GM21367 (cell line): ENCODE measurements at regions not wholly inside any gene's neighbourhood (a gene's known extent, or its start where the extent isn't known, plus 50 kb on each side); places are given as distances from the start of the nearest gene placed in this dataset.
"Not testable (repeated sequence)": the region's sequence is repeated elsewhere in the genome, so short reads cannot be mapped to it uniquely, and the experiment has no call there.

Experiments
- ATAC-seq: cut with Tn5 transposase; IDR thresholded peaks from one replicate; pipeline ENCODE4 v1.9.1; 2021; ENCODE audit not compliant: unreplicated experiment

GRCh38 chr2:59754011-59754735 lies 799.3 kb downstream of the BCL11A start:
- ATAC-seq, result no peak

- no peak for ATAC-seq
These were observed 800.9 kb downstream of the BCL11A start for GRCh38 chr2:59752512-59752911.

DNA sequence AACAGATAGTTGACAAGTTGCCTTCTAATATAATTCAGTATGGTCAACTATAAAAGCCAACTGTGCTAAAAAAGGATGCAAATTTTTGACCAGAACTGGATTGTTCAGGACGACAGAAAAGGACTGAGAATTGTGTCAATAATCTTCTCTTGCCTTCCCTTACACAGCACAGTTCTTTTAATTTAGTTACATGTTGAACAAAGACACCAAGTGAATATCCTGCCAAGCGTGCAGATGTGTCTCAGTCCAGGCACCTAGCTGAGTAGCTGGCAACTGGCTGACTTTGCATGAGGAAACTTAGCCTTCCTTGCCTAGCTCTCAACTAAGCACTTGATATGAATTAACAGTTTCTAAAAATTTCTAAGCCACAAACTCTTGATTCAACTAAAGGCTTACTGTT lies 801.4 kb downstream of the BCL11A start:
- no peak for ATAC-seq

GRCh38 chr2:59751214-59751613 lies 802.2 kb downstream of the BCL11A start:
- ATAC-seq, result not testable (repeated sequence)

DNA sequence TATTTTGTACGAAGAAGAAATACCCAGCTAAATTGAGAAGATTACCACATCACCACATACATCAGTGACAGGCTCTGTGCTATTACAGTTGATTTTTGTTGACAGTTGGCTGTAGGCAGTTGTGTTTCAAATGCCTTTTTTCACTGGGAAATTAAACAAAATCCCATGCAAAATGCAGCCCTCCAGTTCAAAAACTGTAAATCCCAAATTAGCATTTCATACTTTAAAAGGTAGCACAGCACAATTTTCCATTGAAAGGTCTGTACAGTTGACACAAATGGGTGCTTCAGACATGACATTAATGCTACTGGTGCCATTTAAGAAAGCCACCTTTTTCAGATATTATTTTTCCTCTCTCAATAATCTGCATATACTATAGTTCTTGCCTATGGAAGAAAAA lies 807.2 kb downstream of the BCL11A start:
- no peak for ATAC-seq

GRCh38 chr2:59745085-59745484 lies 808.4 kb downstream of the BCL11A start:
- ATAC-seq, result no peak

GRCh38 chr2:59744436-59744835 lies 809.0 kb downstream of the BCL11A start:
- ATAC-seq, result no peak

DNA sequence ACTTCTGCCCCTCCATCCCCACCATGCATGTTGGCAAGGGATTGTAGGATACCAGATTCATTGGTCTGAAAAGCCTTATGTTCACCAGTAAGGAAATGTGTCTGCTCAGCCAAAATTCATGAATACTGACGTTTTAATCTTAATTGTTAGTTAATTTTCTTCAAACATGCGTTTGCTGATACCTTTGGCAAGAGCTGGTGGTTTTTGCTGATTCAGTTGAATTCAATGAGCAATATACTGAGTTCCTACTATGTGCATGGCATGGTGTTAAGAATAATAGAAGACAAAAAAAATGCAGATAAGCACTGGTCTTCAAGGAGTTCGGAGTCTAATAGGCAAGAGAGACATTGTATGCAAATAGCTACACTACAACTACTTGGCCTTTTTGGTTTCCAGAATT lies 811.6 kb downstream of the BCL11A start:
- ATAC-seq, result no peak

DNA sequence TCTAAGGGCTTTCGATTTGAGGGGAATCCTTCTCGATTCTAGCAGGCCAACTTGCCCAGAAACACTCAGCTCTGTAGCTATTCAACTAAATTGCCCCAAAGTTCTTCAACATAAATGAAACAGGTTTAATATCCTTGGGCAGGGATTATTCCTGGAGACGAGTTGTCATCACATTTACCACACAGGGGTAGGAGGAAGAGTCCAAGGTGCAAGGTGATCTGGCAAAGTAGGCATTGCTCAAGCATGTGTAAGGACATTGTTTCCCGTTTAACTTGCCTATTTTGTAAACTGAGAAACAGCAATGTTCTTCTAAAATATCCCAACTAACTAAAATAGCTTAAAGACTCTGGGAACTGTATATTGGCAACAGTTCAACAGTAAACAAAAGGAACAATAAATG lies 814.3 kb downstream of the BCL11A start:
- ATAC-seq, result no peak

DNA sequence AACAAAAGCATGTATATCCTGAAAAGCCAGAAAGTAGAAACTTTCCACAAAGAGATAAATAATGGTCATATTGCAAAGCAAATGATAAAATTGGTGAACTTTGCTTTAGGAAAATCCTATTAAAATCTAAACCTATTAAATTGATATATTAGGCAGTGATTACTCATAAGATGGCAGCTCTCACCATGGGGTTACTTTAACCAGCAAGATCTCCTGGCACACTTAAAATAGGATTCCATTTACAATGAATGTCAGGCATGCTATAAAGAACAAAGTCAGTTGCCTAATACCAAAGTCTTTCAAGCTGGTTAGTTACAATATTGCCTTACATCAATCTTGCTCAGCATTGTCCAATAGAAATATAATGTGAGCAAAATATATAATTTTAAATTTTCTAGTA lies 816.2 kb downstream of the BCL11A start:
- ATAC-seq, result no peak

- ATAC-seq, result no peak
These were observed 818.7 kb downstream of the BCL11A start for GRCh38 chr2:59734743-59735142.

- no peak for ATAC-seq
These were observed 819.5 kb downstream of the BCL11A start for GRCh38 chr2:59733970-59734369.

DNA sequence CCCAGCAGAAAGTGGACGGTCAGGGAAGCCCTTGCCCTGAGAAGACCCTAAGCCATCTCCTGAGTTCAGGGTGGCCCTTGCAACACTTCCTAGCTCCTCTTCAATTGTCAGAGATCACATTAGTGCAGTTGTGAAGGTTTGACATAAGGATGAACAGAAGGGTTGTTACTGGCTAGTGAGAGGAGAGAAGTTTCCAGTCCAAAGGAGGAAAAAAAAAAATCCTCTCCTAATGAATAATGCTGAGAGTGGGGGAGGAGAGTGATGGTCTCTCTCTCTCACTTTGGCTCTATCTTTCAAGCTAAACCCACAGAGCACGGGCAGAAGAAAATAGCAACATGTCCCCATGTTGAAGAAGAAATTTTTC lies 819.9 kb downstream of the BCL11A start:
- no peak for ATAC-seq

GRCh38 chr2:59732871-59733566 lies 820.4 kb downstream of the BCL11A start:
- no peak for ATAC-seq

DNA sequence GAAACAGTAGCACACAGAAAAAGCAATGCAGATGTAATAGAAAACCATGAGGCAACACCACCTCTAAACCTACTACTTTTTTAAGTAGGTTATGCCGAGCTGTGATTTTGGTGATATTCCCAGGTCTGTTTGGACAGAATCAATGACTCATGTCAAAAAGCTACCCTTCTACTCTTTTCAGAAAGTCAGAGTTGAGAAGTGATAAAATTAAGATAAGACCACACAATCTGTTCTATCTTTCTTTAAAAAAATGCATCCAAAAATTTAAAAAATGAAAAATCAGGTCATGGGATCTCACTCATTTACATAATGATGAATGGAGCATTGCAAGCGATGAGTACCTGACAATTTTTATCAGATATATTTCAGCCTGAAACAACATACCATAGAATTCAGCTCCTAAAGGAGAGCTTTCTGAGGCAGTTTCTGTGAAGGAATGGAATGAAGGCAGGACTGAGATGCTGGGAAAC lies 826.3 kb downstream of the BCL11A start:
- ATAC-seq, result no peak

- peak; percentile 64 for ATAC-seq
These were observed 827.0 kb downstream of the BCL11A start for GRCh38 chr2:59726228-59727120.

DNA sequence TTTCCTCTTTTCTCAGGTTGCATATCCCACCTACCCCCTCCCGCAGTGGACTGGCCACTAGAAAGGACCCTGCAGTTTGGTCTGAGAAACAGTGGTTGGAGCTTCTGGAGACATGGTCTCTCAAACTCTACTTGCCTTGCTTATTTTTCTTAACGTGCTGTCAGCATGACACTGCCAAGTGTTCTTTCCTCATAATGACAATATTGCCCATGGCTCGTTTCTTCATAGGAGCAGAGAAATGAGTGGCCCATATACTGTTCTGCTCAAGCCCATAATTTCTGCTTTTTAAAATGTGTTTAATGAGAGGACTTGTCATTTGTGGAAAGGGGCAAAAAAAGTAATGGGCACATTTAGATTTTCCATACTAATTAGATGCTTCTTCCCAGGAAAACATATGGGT lies 828.7 kb downstream of the BCL11A start:
- ATAC-seq, result no peak

DNA sequence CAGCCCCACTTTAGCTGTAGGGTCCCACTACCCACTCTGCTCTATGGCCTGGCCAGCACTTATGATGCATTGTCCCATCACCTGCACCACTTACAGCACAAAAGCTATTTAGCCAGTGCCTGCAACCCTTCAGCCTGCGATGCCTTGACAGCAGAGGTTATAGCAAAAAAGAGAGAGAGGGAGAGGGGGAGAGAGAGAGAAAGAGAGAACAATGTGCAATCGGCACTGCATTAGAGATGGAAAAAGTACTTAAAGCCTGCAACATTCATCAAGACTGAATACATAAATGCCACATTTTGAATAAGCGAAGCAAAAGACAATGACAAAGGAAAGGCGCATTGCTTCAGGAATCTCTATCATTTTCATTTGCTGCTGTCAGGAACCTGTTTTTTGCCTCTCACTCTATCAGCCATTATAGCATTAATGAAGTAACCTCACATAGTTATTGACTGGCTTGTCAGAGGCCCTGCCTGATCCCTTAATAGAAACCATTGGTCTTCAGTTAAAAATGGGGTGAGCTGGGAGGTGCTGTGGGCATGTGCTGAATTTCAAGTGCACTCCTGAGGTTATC lies 833.1 kb downstream of the BCL11A start:
- no peak for ATAC-seq

DNA sequence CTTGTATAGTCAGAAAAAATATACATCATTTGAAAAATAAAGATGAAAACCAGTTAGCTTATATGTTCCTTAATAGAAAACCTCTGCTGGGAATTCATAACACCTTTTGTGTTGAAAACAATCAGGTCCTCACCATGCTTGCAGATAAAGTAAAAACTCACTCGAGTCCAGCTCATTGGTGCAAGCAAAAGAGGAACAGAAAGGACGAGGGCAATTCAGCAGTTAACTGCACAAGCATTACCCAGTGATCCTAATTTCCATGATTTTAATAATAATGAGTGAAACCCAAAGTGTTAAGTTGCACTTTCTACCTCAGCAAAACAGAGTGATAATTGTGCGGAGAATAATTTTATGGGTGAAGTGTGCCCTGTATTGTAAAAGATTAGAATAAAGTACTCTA lies 839.9 kb downstream of the BCL11A start:
- peak; percentile 71 for ATAC-seq

DNA sequence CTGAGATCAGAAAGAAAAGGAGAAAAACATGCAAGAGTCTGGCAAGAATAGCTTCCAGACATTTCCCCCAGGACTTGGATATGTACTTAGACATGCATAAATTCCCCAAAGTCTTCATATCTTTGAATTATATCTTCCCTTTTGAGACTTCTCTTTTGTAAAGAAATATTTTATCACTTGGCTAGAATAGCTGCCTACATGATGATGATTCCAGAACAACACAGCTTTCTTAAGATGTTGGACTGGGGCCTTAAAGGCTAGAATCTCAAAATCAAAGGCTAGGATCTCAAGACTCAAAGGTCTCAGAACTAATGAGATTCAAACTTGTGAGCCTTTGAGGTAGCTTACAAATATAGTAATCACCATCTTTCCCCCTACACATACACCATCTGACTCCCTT lies 842.3 kb downstream of the BCL11A start:
- ATAC-seq, result no peak

- ATAC-seq, result no peak
These were observed 846.7 kb downstream of the BCL11A start for GRCh38 chr2:59706729-59707128.
